ENCODE measurements at regions not wholly inside any gene's neighbourhood (a gene's known extent, or its start where the extent isn't known, plus 50 kb on each side); places are given as distances from the start of the nearest gene placed in this dataset.

- ChIA-PET POLR2A (no interaction called here), CTCF (no interaction called here)
- no peak for TF ChIP-seq SP1 (IDR thresholded peaks at IDR 0.05)
- TF ChIP-seq, protein P1, sequence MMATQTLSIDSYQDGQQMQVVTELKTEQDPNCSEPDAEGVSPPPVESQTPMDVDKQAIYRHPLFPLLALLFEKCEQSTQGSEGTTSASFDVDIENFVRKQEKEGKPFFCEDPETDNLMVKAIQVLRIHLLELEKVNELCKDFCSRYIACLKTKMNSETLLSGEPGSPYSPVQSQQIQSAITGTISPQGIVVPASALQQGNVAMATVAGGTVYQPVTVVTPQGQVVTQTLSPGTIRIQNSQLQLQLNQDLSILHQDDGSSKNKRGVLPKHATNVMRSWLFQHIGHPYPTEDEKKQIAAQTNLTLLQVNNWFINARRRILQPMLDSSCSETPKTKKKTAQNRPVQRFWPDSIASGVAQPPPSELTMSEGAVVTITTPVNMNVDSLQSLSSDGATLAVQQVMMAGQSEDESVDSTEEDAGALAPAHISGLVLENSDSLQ (IDR thresholded peaks at IDR 0.05): no peak
- no peak for TF ChIP-seq FOXA1 (IDR thresholded peaks at IDR 0.05)
- TF ChIP-seq NFRKB (IDR thresholded peaks at IDR 0.05): no peak
- TF ChIP-seq SUZ12 (IDR thresholded peaks at IDR 0.05): no peak
- no peak for TF ChIP-seq ARNT (IDR thresholded peaks at IDR 0.05)
- no peak for TF ChIP-seq TARDBP (IDR thresholded peaks at IDR 0.05)
- TF ChIP-seq FOXM1 (IDR thresholded peaks at IDR 0.05; ENCODE audit: borderline replicate concordance): no peak
- no peak for TF ChIP-seq CTBP1 (IDR thresholded peaks at IDR 0.05; ENCODE audit: borderline replicate concordance)
- TF ChIP-seq ZNF384 (IDR thresholded peaks at IDR 0.05): no peak
- TF ChIP-seq HDGF (IDR thresholded peaks at IDR 0.05; ENCODE audit: borderline replicate concordance): no peak
- no peak for TF ChIP-seq BHLHE40 (IDR thresholded peaks at IDR 0.05; ENCODE audit: borderline replicate concordance)
- no peak for TF ChIP-seq L3MBTL2 (conservative IDR thresholded peaks at IDR 0.05)
- no peak for TF ChIP-seq LEF1 (IDR thresholded peaks at IDR 0.05; ENCODE audit: borderline replicate concordance)
- TF ChIP-seq ELF4 (IDR thresholded peaks at IDR 0.05): no peak
- no peak for TF ChIP-seq FOXK2 (IDR thresholded peaks at IDR 0.05)
- DNase-seq (ENCODE audit: extremely low spot score): no peak
These were observed 153.8 kb downstream of the PHF2 start for GRCh38 chr9:93730217-93730616.

All from HEK293T (cell line).